ENCODE measurements at regions not wholly inside any gene's neighbourhood (a gene's known extent, or its start where the extent isn't known, plus 50 kb on each side); places are given as distances from the start of the nearest gene placed in this dataset.
A peak's percentile ranks its signal among the peaks of the same experiment; 100 is the strongest.
"Not testable (repeated sequence)": the region's sequence is repeated elsewhere in the genome, so short reads cannot be mapped to it uniquely, and the experiment has no call there.

- DNase-seq: peak; percentile 7
These were observed 194.2 kb upstream of the HDAC4 start for GRCh38 chr2:239594772-239595608.

GRCh38 chr2:239594019-239594771 is 193.4 kb upstream of the HDAC4 start:
- peak; percentile 12 for DNase-seq

GRCh38 chr2:239593455-239593854 is 192.6 kb upstream of the HDAC4 start:
- DNase-seq: no peak

GRCh38 chr2:239592629-239593290 is 191.9 kb upstream of the HDAC4 start:
- DNase-seq: not testable (repeated sequence)

- peak; percentile 4 for DNase-seq
These were observed 190.4 kb upstream of the HDAC4 start for GRCh38 chr2:239590995-239591915.

- DNase-seq: peak; percentile 5
These were observed 189.5 kb upstream of the HDAC4 start for GRCh38 chr2:239590276-239590675.

GRCh38 chr2:239589833-239590232 is 189.0 kb upstream of the HDAC4 start:
- peak; percentile 9 for DNase-seq

- DNase-seq: no peak
These were observed 188.5 kb upstream of the HDAC4 start for GRCh38 chr2:239589270-239589825.

GRCh38 chr2:239588451-239589269 is 187.8 kb upstream of the HDAC4 start:
- no peak for DNase-seq

GRCh38 chr2:239587841-239588240 is 187.0 kb upstream of the HDAC4 start:
- no peak for DNase-seq

- DNase-seq: no peak
These were observed 186.5 kb upstream of the HDAC4 start for GRCh38 chr2:239587311-239587731.

- no peak for DNase-seq
These were observed 186.0 kb upstream of the HDAC4 start for GRCh38 chr2:239586651-239587310.

GRCh38 chr2:239585422-239585821 is 184.6 kb upstream of the HDAC4 start:
- DNase-seq: no peak

- no peak for DNase-seq
These were observed 184.2 kb upstream of the HDAC4 start for GRCh38 chr2:239584986-239585385.

- DNase-seq: no peak
These were observed 183.3 kb upstream of the HDAC4 start for GRCh38 chr2:239583879-239584859.

GRCh38 chr2:239583171-239583878 is 182.5 kb upstream of the HDAC4 start:
- DNase-seq: no peak

GRCh38 chr2:239582476-239582875 is 181.7 kb upstream of the HDAC4 start:
- no peak for DNase-seq

GRCh38 chr2:239581352-239581901 is 180.6 kb upstream of the HDAC4 start:
- no peak for DNase-seq
